WTC11 (cell line): ENCODE measurements at regions not wholly inside any gene's neighbourhood (a gene's known extent, or its start where the extent isn't known, plus 50 kb on each side); places are given as distances from the start of the nearest gene placed in this dataset.

Experiments
- ATAC-seq: fragments of 200-7000 bp; cut with Tn5 transposase; 2 replicates; pipeline ENCODE4 v1.10.0; 2021; ENCODE audit warnings: mild to moderate bottlenecking, moderate library complexity
- CTCF ChIA-PET: fragments of 300-600 bp; sonication (Branson Sonifier 250); formaldehyde crosslinking; loops from one replicate; lab custom pipeline; 2021; ENCODE audit warnings: antibody characterized with exemption; lab: Charles Lee
- POLR2A ChIA-PET: fragments of 350-600 bp; sonication (Branson Sonifier 250); formaldehyde crosslinking; loops from one replicate; lab custom pipeline; 2021; ENCODE audit warnings: antibody characterized with exemption; lab: Charles Lee
- DNase-seq: peaks from one replicate; pipeline ENCODE4 v3.0.0; 2021; ENCODE audit warnings: low spot score
- H3K27ac Mint-ChIP-seq: 2 replicates; pipeline ENCODE4 v1.8.0; 2021; ENCODE audit warnings: mixed read lengths
- H3K27me3 Mint-ChIP-seq: 2 replicates; pipeline ENCODE4 v1.8.0; 2021; ENCODE audit warnings: low read depth, mild to moderate bottlenecking, moderate library complexity, mixed read lengths
- H3K36me3 Mint-ChIP-seq: 2 replicates; pipeline ENCODE4 v1.8.0; 2021; ENCODE audit warnings: mixed read lengths
- H3K4me1 Mint-ChIP-seq: 2 replicates; pipeline ENCODE4 v1.8.0; 2022; ENCODE audit warnings: mixed read lengths
- H3K4me3 Mint-ChIP-seq: 2 replicates; pipeline ENCODE4 v1.8.0; 2021; ENCODE audit warnings: mild to moderate bottlenecking, moderate library complexity, mixed read lengths
- H3K9me3 Mint-ChIP-seq: 2 replicates; pipeline ENCODE4 v1.8.0; 2021; ENCODE audit warnings: mixed read lengths
- ATF3 ChIP-seq: sonication (generic); formaldehyde crosslinking; conservative IDR thresholded peaks from 2 replicates; pipeline ENCODE4 v1.8.1; 2022; ENCODE audit warnings: mild to moderate bottlenecking, missing genetic modification reagents
- CREM ChIP-seq: sonication (generic); formaldehyde crosslinking; IDR thresholded peaks from 2 replicates; pipeline ENCODE4 v1.8.1; 2022; ENCODE audit warnings: mild to moderate bottlenecking, missing genetic modification reagents, moderate library complexity
- CTCF ChIP-seq: fragments of 200-600 bp; IDR thresholded peaks from 2 replicates; pipeline ENCODE4 v1.8.0; 2022; ENCODE audit warnings: antibody characterized with exemption
- E2F1 ChIP-seq: sonication (generic); formaldehyde crosslinking; IDR thresholded peaks from 2 replicates; pipeline ENCODE4 v1.8.0; 2022; ENCODE audit warnings: mild to moderate bottlenecking, missing genetic modification reagents
- ELF4 ChIP-seq: sonication (generic); formaldehyde crosslinking; IDR thresholded peaks from 2 replicates; pipeline ENCODE4 v1.8.1; 2022; ENCODE audit warnings: low read depth, mild to moderate bottlenecking, moderate library complexity, missing genetic modification reagents
- ERG ChIP-seq: fragments of 250-450 bp; sonication (Bioruptor Pico); IDR thresholded peaks from 2 replicates; pipeline ENCODE4 v1.8.0; 2021; ENCODE audit warnings: mild to moderate bottlenecking
- FOXJ3 ChIP-seq: sonication (generic); formaldehyde crosslinking; IDR thresholded peaks from 2 replicates; pipeline ENCODE4 v1.9.0; 2021; ENCODE audit warnings: missing genetic modification reagents, mild to moderate bottlenecking, borderline replicate concordance
- HMGA2 ChIP-seq: fragments of 250-450 bp; sonication (Bioruptor Pico); IDR thresholded peaks from 2 replicates; pipeline ENCODE4 v1.4.0; 2021; ENCODE audit warnings: mild to moderate bottlenecking, moderate library complexity
- IRF1 ChIP-seq: sonication (generic); formaldehyde crosslinking; IDR thresholded peaks from 2 replicates; pipeline ENCODE4 v1.8.0; 2023; ENCODE audit warnings: missing genetic modification reagents
- MAX ChIP-seq: sonication (generic); formaldehyde crosslinking; IDR thresholded peaks from 2 replicates; pipeline ENCODE4 v1.8.0; 2022; ENCODE audit warnings: mild to moderate bottlenecking, missing genetic modification reagents
- MXD4 ChIP-seq: fragments of 250-450 bp; sonication (Bioruptor Pico); IDR thresholded peaks from 2 replicates; pipeline ENCODE4 v1.8.0; 2021; ENCODE audit warnings: mild to moderate bottlenecking, moderate library complexity, borderline replicate concordance
- MYBL2 ChIP-seq: sonication (generic); formaldehyde crosslinking; IDR thresholded peaks from 2 replicates; pipeline ENCODE4 v1.8.1; 2023; ENCODE audit warnings: mild to moderate bottlenecking, moderate library complexity, missing genetic modification reagents
- NFE2L1 ChIP-seq: sonication (generic); formaldehyde crosslinking; IDR thresholded peaks from 2 replicates; pipeline ENCODE4 v1.8.1; 2023; ENCODE audit warnings: missing genetic modification reagents
- NR1H2 ChIP-seq: sonication (generic); formaldehyde crosslinking; IDR thresholded peaks from 2 replicates; pipeline ENCODE4 v1.9.0; 2021; ENCODE audit warnings: mild to moderate bottlenecking, moderate library complexity, missing genetic modification reagents
- TCF7 ChIP-seq: sonication (generic); formaldehyde crosslinking; IDR thresholded peaks from 2 replicates; pipeline ENCODE4 v1.8.0; 2022; ENCODE audit warnings: mild to moderate bottlenecking, low read depth, missing genetic modification reagents, moderate library complexity
- TEAD1 ChIP-seq: sonication (generic); formaldehyde crosslinking; IDR thresholded peaks from 2 replicates; pipeline ENCODE4 v1.8.0; 2022; ENCODE audit warnings: mild to moderate bottlenecking, missing genetic modification reagents
- TP53 ChIP-seq: sonication (generic); formaldehyde crosslinking; IDR thresholded peaks from 2 replicates; pipeline ENCODE4 v1.8.1; 2023; ENCODE audit warnings: mild to moderate bottlenecking, missing genetic modification reagents
- ZNF263 ChIP-seq: sonication (generic); formaldehyde crosslinking; IDR thresholded peaks from 2 replicates; pipeline ENCODE4 v1.8.1; 2022; ENCODE audit warnings: low read depth, mild to moderate bottlenecking, moderate library complexity, missing genetic modification reagents
- ZNF281 ChIP-seq: sonication (generic); formaldehyde crosslinking; IDR thresholded peaks from 2 replicates; pipeline ENCODE4 v1.8.0; 2023; ENCODE audit warnings: mild to moderate bottlenecking, missing genetic modification reagents
- ZNF423 ChIP-seq: fragments of 250-450 bp; sonication (Bioruptor Pico); IDR thresholded peaks from 2 replicates; pipeline ENCODE4 v2.1.2; 2022; ENCODE audit warnings: mild to moderate bottlenecking, moderate library complexity

GRCh38 chr6:121848523-121849255 lies 413.2 kb downstream of the GJA1 start:
- no peak for TF ChIP-seq ZNF263
- no peak for TF ChIP-seq TP53
- TF ChIP-seq TEAD1 (CRISPR knock-in tag) = no peak
- TF ChIP-seq FOXJ3 (CRISPR knock-in tag) = no peak
- no peak for TF ChIP-seq HMGA2 (CRISPR knock-in tag)
- no peak for TF ChIP-seq TCF7 (CRISPR knock-in tag)
- TF ChIP-seq MAX (CRISPR knock-in tag) = no peak
- TF ChIP-seq E2F1 = no peak
- TF ChIP-seq ELF4 (CRISPR knock-in tag) = no peak
- TF ChIP-seq MXD4 (CRISPR knock-in tag) = no peak
- no peak for TF ChIP-seq ERG (CRISPR knock-in tag)
- TF ChIP-seq ATF3 (CRISPR knock-in tag) = no peak
- no peak for TF ChIP-seq ZNF281 (CRISPR knock-in tag)
- no peak for TF ChIP-seq MYBL2
- no peak for TF ChIP-seq IRF1 (CRISPR knock-in tag)
- TF ChIP-seq ZNF423 = no peak
- no peak for TF ChIP-seq NR1H2 (CRISPR knock-in tag)
- peak overlapping the region; percentile 54; the same call in 1 of the 2 replicates for H3K27ac Mint-ChIP-seq
- POLR2A ChIA-PET = interaction anchor here (1.1 to 1.6 kb wide), 3 partner anchors 230 to 413 kb away, joined by 3 to 4 read pairs (median 3); partner anchors contain the start of gene GJA1
- ATAC-seq (no peak), DNase-seq (no peak)
- peaks cover 3% of the 10 kb centered on the region; the same call in 1 of the 2 replicates for H3K36me3 Mint-ChIP-seq
- no peaks in the 10 kb centered on the region for H3K27me3 Mint-ChIP-seq
- peaks cover 48% of the 10 kb centered on the region for H3K4me1 Mint-ChIP-seq
- no peak overlapping the region for H3K4me3 Mint-ChIP-seq
- CTCF ChIA-PET = interaction anchor here (0.5 to 3.5 kb wide), 38 partner anchors 10 to 529 kb away, joined by 3 to 14 read pairs (median 4); partner anchors contain the start of genes GJA1 and TBC1D32
- peaks cover 8% of the 10 kb centered on the region for H3K9me3 Mint-ChIP-seq

- Mint-ChIP-seq H3K27me3 (no peaks in the 10 kb centered on the region), H3K36me3 (peaks cover 4% of the 10 kb centered on the region; the same call in 1 of the 2 replicates), H3K9me3 (peaks cover 6% of the 10 kb centered on the region), H3K27ac (no peak overlapping the region), H3K4me1 (peaks cover 56% of the 10 kb centered on the region), H3K4me3 (no peak overlapping the region)
- CTCF ChIA-PET = interaction anchor here (0.5 to 3.5 kb wide), 39 partner anchors 9 to 530 kb away, joined by 3 to 14 read pairs (median 3); partner anchors contain the start of genes GJA1 and TBC1D32
- POLR2A ChIA-PET = interaction anchor here (1.1 to 1.6 kb wide), 3 partner anchors 231 to 414 kb away, joined by 3 to 4 read pairs (median 3); partner anchors contain the start of gene GJA1
- DNase-seq (peak; percentile 85), ATAC-seq (peak; percentile 77)
- TF ChIP-seq TEAD1 (CRISPR knock-in tag) = 0 out of 2 replicates have a peak, but pooled peaks have one; percentile 46
- TF ChIP-seq CREM = no peak
- TF ChIP-seq CTCF = peak; percentile 77; the same call in 1 of the 2 replicates
- TF ChIP-seq E2F1 = no peak
- no peak for TF ChIP-seq NFE2L1
- TF ChIP-seq ZNF281 (CRISPR knock-in tag) = no peak
Observed at GRCh38 chr6:121849477-121849876, 414.0 kb downstream of the GJA1 start.
